ENCODE measurements at regions not wholly inside any gene's neighbourhood (a gene's known extent, or its start where the extent isn't known, plus 50 kb on each side); places are given as distances from the start of the nearest gene placed in this dataset.

GRCh38 chr18:14961991-14962390 lies 214.0 kb downstream of the ANKRD30B start:
- dilution Hi-C loops (cut with HindIII; ENCODE audit: low sequenced_read_pairs, unreplicated experiment), result no loop called here
- Histone ChIP-seq H4K20me1 (ENCODE audit: insufficient read depth, low read length) (no peaks in the 10 kb centered on the region), H3K4me2 (ENCODE audit: low read depth, low read length) (no peak overlapping the region), H4K91ac (ENCODE audit: insufficient read depth, low read depth, low read length) (no peak overlapping the region), H3K36me3 (ENCODE audit: control insufficient read depth, insufficient read depth, low read length) (no peaks in the 10 kb centered on the region), H2BK20ac (ENCODE audit: low read depth, low read length) (no peak overlapping the region), H3K9ac (ENCODE audit: low read depth, low read length) (no peak overlapping the region), H2AK5ac (ENCODE audit: low read depth, low read length) (no peak overlapping the region), H2AK9ac (replicated peaks; ENCODE audit: low read depth, low read length, poor library complexity) (no peak overlapping the region), H3K4me3 (ENCODE audit: insufficient read depth, low read depth, low read length) (no peak overlapping the region), H3K27ac (ENCODE audit: insufficient read depth, low read length) (no peak overlapping the region), H3K4me1 (ENCODE audit: control insufficient read depth, insufficient read depth, low read length) (no peaks in the 10 kb centered on the region), H3K27me3 (ENCODE audit: control insufficient read depth, insufficient read depth, low read length) (no peaks in the 10 kb centered on the region), H3K9me3 (ENCODE audit: control insufficient read depth, insufficient read depth, low read length) (peaks cover 34% of the 10 kb centered on the region), H3K9me1 (ENCODE audit: insufficient read depth, low read length) (no peaks in the 10 kb centered on the region), H3K56ac (ENCODE audit: extremely low read depth, insufficient read depth, low read length) (no peak overlapping the region), H2BK120ac (ENCODE audit: low read depth, low read length) (no peak overlapping the region), H3K79me1 (ENCODE audit: low read depth in 1 of 2, low read length in 2 of 2) (no peaks in the 10 kb centered on the region), H3K14ac (replicated peaks; ENCODE audit: low read depth, low read length) (no peak overlapping the region), H2AFZ (replicated peaks; ENCODE audit: low read length, poor library complexity) (no peak overlapping the region), H2BK5ac (ENCODE audit: low read depth, low read length, poor library complexity, severe bottlenecking) (no peak overlapping the region), H3K23ac (ENCODE audit: low read depth, low read length) (no peak overlapping the region), H4K5ac (ENCODE audit: low read depth, low read length) (no peak overlapping the region), H3K4ac (ENCODE audit: low read depth, low read length) (no peak overlapping the region), H4K8ac (ENCODE audit: low read depth in 2 of 2, low read length in 2 of 2) (no peak overlapping the region), H2BK15ac (ENCODE audit: low read depth, low read length) (no peak overlapping the region), H3K18ac (ENCODE audit: low read depth, low read length) (no peak overlapping the region)
- no peak for TF ChIP-seq FOS (IDR thresholded peaks at IDR 0.05; ENCODE audit: low read depth, low read length)
- no TSS peak for BruUV-seq (replicated peaks)
- WGBS, 2 experiments (ENCODE audit: extremely low coverage in 2 of 2, insufficient read length in 1 of 2), result 0% methylated on average over 1 of the region's 5 CpGs; no CpG with 5 or more reads in 1 of the 2 experiments
- DNase-seq (no peak), ATAC-seq (ENCODE audit: low read depth) (no peak)
- CTCF ChIA-PET, result no interaction called here
- in situ Hi-C loops (cut with MboI; ENCODE audit: low sequenced_read_pairs), result no loop called here
- POLR2A ChIA-PET (ENCODE audit: unreplicated experiment), result no interaction called here
- intact Hi-C loops (cut with micrococcal nuclease), result no loop called here
